Upper lobe of left lung (tissue), 4 donors: ENCODE measurements at regions not wholly inside any gene's neighbourhood (a gene's known extent, or its start where the extent isn't known, plus 50 kb on each side); places are given as distances from the start of the nearest gene placed in this dataset.

ENCODE experiments used
- CTCF ChIP-seq, 6 experiments: fragments of 450-650 bp in 4 of 6; fragments of 200-600 bp in 2 of 6; sonication (generic) in 2 of 6; IDR thresholded peaks; one replicate each; pipeline ENCODE4 v1.5.1; 2016 to 2019; ENCODE audit warnings: antibody characterized with exemption in 6 of 6
- POLR2A ChIP-seq, 4 donors: fragments of 450-650 bp; IDR thresholded peaks; one replicate each; pipeline ENCODE4 v1.5.1; 2016 to 2017; ENCODE audit warnings: antibody characterized with exemption in 4 of 4, mild to moderate bottlenecking in 2 of 4

GRCh38 chr7:25952261-25953057 lies 199.5 kb upstream of the NFE2L3 start:
- TF ChIP-seq CTCF (IDR thresholded peaks at IDR 0.05) (no peak), POLR2A (IDR thresholded peaks at IDR 0.05) (no peak)
